HG02852 (cell line): ENCODE measurements at regions not wholly inside any gene's neighbourhood (a gene's known extent, or its start where the extent isn't known, plus 50 kb on each side); places are given as distances from the start of the nearest gene placed in this dataset.
"Not testable (repeated sequence)": the region's sequence is repeated elsewhere in the genome, so short reads cannot be mapped to it uniquely, and the experiment has no call there.

ENCODE experiments used
- ATAC-seq: cut with Tn5 transposase; IDR thresholded peaks from one replicate; pipeline ENCODE4 v1.9.1; 2021; ENCODE audit warnings: mild to moderate bottlenecking, moderate library complexity; ENCODE audit not compliant: unreplicated experiment

DNA sequence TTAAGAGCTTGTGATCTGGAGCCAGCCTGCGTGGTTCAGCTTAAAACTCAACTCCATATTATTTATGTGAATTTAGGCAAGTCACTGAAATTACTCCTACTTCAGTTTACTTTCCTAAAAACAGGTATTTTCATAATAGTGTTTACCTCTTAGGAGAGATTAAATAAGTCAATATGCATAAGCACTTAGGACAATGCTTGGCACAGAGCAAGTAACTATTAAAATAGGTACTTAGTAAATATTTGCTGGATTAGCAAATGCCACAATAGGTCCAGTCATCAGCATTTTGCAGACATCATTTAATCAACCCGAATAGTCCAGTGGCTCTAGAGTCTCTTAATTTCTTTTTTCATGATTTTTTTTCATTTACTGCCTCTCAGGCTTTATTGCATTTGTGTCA lies 78.6 kb upstream of the PTPRK start:
- ATAC-seq: no peak

DNA sequence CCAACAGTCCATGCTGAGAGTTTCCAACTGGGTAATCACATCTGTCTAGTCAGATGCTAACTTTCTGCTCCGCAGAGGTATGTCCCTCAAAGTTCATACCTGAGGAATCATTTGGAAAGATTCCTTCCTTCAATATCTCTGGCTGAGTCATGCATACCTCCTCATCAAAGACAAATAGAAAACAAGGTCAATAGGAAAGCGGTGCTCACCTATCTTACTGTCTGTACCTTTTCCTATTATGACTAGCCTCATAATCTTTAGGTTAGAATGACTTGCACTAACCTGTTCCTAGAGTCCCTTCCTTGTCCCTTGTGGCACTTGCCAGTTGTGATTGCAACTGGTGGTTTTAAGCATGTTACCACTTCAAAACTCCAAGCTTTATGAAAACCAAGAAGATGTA lies 78.2 kb upstream of the PTPRK start:
- ATAC-seq: peak; percentile 49

DNA sequence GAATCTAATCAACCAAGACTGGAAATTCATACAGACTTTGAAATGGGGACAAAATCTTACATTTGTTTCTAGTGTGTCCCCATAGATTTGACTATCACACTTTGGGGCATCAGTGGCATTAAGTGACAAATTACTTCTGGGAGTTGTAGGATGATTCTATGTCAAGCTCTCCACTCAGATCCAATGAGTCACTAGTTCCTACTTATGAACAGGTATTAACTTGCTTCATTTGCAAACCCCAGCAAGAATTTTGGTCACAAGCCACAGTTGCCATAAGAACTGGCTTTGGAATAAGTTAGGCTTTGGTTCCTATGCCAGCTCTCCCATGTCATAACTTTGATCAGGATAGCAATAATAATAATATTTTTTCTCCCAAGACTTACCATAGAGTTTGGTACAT lies 77.6 kb upstream of the PTPRK start:
- no peak for ATAC-seq

DNA sequence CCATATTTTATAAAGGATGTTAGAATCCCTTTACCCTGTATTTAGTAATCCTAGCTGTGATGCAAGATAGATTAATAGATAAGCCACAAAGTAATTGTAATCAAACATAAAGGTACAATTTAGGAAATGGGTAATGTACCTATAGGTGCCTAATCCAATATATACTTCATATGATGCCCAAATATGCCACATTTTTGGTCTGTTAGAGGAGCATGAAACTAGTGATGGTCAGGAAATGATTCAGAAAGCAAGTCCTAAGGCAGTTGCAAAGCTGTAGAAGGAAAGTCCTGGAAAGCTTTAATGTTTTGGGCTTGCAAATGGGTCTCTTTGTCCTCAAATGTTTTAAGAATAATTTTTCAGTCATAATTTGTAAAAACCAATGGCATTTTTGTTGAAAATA lies 76.6 kb upstream of the PTPRK start:
- ATAC-seq: no peak

DNA sequence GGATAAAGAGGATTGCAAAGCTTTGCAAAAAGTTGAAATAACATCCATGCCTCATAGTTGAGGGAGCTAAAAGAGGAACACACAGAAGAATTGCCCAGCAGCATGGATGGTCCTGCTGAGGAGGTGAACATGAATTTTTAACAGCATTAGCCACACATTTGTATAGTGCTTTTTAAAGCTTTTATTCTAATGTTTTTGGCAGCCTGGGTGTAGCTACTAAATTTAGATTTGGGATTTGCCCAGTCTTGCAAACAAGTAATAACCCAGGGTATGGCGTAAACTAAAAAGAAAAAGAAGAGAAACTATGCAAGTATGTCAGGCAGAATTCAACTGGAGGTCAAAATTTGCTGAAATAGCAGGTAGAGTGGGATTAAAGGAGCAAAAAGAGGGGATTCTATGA lies 75.1 kb upstream of the PTPRK start:
- no peak for ATAC-seq

DNA sequence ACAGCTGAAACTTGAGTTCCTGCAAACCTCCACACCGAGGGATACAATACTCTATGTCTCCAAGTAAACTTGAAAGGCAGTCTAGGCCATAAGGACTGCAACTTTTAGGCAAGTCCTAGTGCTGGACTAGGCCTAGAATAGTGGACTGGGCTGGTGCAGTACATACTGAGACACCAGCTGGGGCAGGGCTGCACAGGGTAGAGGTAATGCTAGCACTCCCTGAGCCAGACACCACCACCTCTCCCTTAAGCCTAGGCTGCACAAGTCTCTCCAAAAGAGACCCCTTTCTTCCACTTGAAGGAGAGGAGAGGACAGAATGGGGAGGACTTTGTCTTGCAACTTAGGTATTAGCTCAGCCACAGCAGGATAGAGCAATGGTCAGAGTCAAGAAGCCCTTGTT lies 65.7 kb upstream of the PTPRK start:
- ATAC-seq: no peak

DNA sequence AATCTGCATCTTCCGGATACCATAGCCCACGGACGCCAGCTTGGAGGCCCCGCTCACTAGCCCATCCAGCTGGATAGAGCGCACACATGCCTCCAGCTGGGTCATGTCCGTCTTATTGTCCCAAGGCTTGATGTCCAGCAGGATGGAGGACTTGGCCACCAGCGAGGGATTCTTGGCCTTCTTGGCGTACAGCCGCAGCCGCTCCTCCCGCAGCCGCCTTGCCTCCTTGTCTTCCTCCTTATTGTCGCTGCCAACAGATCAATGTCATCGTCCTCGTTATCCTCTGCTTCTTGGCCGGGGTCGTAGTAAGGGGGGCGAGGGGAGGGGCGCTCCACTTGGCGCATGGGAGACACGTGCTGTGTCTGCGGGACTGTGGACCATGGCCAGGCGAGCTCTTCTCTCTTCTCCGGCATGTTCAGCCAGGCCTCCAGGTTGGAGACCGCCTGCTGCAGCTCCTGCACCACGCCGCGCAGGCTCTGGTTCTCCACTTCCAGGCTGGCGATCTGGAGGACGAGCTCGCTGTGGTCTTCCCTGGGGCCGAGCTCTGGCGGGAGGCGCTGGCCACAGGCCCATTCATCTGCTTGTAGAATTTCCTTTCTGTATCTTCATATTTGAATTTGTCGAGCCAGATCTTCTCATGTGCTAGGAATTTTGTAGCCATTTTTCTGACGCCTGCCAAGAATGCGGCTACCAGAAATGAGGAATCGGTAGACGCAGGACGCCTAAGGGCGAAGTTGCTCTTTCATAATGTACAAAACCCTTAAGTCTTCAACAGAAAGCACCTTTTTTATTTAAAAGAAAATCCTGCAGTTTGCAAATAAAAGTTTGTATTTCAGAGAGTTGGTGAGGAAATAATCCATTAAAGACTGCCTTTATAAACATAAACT lies 60.1 kb upstream of the PTPRK start:
- ATAC-seq: no peak

DNA sequence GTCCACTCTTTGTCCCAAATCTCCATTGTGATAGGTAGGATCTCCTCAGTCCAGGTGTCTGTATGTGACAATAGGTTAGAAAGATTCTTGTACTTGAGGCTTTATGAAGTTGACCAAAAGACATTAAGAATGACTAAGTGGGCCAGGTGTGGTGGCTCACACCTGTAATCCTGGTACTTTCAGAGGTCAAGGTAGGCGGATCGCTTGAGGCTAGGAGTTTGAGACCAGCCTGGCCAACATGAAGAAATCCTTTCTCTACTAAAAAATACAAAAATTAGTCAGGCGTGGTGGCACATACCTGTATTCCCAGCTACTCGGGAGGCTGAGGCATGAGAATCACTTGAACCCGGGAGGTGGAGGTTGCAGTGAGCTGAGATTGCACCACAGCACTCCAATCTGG lies 54.9 kb upstream of the PTPRK start:
- ATAC-seq: not testable (repeated sequence)

DNA sequence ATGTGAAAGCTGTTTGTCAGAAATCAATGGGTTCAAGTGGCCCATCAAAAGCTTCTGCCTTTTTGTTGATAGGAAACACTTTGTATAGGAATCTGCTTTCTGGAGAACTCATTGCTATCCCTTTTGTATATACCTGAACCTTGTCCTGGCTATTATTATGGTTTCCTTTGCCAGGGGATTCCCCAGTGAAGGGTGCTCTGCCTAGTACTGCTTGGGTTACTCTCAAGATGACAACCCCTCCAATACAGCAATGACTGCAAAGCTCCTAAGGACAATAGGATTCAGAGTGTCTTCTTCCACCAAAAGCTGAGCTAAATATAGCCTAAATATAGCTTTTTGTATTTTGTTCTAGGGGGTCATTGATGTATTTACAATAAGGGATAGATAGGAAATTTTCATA lies 54.0 kb upstream of the PTPRK start:
- peak; percentile 68 for ATAC-seq

DNA sequence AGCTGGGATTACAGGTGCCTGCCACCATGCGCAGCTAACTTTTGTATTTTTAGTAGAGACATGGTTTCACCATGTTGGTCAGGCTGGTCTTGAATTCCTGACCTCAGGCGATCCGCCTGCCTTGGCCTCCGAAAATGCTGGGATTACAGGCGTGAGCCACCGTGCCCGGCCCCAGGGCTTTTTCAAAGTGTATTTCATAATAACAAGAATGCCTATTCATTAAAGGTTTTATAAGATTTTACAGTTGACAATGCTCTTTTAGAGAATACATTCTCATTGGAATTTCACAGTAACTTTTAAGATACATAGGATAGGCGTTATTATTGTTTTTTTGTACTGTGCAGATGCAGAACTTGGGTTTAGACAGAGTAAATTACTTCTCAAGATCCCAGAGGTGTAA lies 52.6 kb upstream of the PTPRK start:
- ATAC-seq: no peak

DNA sequence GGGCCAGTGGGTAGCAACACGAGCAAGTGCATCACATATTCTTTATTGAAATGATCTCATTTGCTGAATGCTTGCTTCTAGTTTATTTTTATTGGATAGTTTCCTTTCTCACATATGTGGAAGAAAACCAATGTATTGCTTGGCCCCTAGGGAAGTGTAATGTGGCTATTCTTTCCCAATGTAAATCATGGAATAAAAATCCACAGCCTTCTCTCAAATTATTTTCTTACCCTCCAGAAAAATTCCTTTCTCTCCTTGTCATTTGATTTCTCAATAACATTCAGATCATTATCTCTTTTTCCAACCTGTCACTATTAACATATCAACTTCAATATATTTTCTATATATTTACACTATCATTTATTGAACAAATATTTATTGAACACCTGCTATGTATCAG lies 51.9 kb upstream of the PTPRK start:
- no peak for ATAC-seq

DNA sequence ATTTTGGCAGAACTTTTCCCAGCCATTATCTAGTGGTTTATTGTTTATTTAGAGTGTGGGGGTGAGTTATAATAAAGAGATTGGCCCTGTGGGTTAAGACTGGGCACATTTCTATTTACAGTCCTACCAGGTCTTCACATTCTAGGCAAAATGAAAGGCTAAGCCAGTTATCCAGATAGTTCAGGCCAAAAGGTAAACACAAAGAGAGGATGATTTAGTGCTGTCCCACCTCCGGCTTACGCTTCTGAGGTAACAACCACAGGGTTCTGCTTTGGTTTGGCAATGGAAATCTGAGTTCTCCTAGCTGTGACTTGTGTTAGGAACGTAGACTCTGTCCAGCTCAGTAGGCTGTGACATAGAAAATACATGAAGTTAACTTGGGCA lies 50.3 kb upstream of the PTPRK start:
- no peak for ATAC-seq

DNA sequence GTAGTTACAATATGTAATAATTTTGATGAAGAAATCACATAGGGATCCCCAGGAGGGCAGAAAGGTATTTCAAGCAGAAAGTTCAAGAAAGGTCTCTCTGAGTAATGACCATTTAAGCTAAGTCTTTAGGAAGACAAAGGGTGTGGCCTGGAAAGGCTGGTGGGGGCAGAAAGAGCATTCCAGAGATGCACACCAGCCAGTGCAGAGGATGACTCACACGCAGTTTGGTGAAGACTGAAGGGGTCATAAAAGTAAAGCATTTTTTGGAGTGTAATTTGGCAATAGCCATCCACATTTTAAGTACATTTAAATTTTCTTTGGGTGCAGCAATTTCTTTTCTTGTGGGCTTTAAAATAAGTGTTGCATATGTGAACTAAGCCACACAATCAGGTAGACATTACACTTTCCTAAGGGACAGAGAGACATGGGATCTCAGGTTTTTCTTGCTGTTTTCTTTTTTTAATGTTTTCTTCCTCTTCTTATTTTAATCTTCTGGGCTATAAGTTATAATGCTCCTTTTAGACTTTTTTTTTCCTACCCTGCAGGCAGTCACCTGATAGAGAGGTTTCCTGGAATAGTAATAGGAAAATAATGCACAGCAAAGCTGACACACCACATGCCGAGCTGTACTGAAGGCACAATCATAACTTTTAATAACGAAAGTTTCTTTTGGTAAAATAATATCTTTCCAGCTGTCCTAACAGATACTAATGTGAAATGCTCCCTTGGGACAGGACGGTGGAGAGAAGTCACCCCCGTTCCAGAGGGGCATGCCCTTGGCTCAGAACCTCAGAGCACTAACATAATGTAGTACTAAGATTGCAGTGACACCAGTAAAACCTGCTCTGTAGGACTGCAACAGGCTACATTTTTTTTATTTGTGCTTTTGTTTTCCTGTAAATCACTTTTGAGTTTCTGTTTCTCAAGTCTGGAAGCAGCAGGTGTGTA lies 49.6 kb upstream of the PTPRK start:
- ATAC-seq: no peak
